HEK293 (cell line): ENCODE measurements at regions not wholly inside any gene's neighbourhood (a gene's known extent, or its start where the extent isn't known, plus 50 kb on each side); places are given as distances from the start of the nearest gene placed in this dataset.

Experiments
- CTCF ChIA-PET: fragments of 350-600 bp; formaldehyde crosslinking; extraction: SDS; loops from one replicate; lab custom pipeline; 2021; ENCODE audit warnings: antibody characterized with exemption; lab: Yijun Ruan, JAX
- POLR2A ChIA-PET: fragments of 300-600 bp; formaldehyde crosslinking; extraction: SDS; loops from one replicate; lab custom pipeline; 2020; ENCODE audit warnings: antibody characterized with exemption, inconsistent platforms; lab: Yijun Ruan, JAX
- H3K27ac ChIP-seq: fragments of 200-500 bp; sonication (Bioruptor generic); 2 replicates; pipeline ENCODE4 v1.5.1; 2014; ENCODE audit warnings: low read depth, low read length, control low read depth, inconsistent platforms; ENCODE audit errors: extremely low read depth
- H3K36me3 ChIP-seq, 2 experiments: fragments of 200-500 bp in 1 of 2; sonication (Bioruptor generic) in 1 of 2; 1 replicate in 1 of 2; 2 replicates in 1 of 2; pipeline ENCODE4 v1.5.1; 2014 to 2017; ENCODE audit warnings: inconsistent platforms in 2 of 2, low read length in 2 of 2; ENCODE audit not compliant: control insufficient read depth in 2 of 2, insufficient read depth in 1 of 2
- H3K4me1 ChIP-seq: fragments of 200-500 bp; sonication (Bioruptor generic); 2 replicates; pipeline ENCODE4 v1.5.1; 2014; ENCODE audit warnings: mild to moderate bottlenecking, low read length, inconsistent platforms; ENCODE audit not compliant: control insufficient read depth, insufficient read depth
- H3K4me3 ChIP-seq: 2 replicates; pipeline ENCODE4 v1.5.1; 2011; ENCODE audit warnings: low read depth, mild to moderate bottlenecking, control low read depth, low read length, moderate library complexity
- H3K9me3 ChIP-seq: fragments of 200-500 bp; sonication (Bioruptor generic); 2 replicates; pipeline ENCODE4 v1.5.1; 2014; ENCODE audit warnings: low read depth, low read length, inconsistent platforms; ENCODE audit not compliant: control insufficient read depth, insufficient read depth
- EGR2 ChIP-seq: fragments of 450-650 bp; formaldehyde crosslinking; IDR thresholded peaks from 2 replicates; pipeline ENCODE4 v1.5.1; 2016; ENCODE audit warnings: low read depth, missing biosample characterization, missing genetic modification characterization
- FEZF1 ChIP-seq: fragments of 450-650 bp; formaldehyde crosslinking; IDR thresholded peaks from 2 replicates; pipeline ENCODE4 v1.5.1; 2016; ENCODE audit warnings: missing biosample characterization, missing genetic modification characterization
- GLI4 ChIP-seq: fragments of 450-650 bp; formaldehyde crosslinking; IDR thresholded peaks from 2 replicates; pipeline ENCODE4 v1.5.1; 2016; ENCODE audit warnings: missing biosample characterization, missing genetic modification characterization
- KLF1 ChIP-seq: fragments of 450-650 bp; formaldehyde crosslinking; IDR thresholded peaks from 2 replicates; pipeline ENCODE4 v1.5.1; 2016; ENCODE audit warnings: missing biosample characterization, missing genetic modification characterization
- PRDM1 ChIP-seq: fragments of 450-650 bp; formaldehyde crosslinking; IDR thresholded peaks from 2 replicates; pipeline ENCODE4; 2016; ENCODE audit warnings: missing biosample characterization, missing genetic modification characterization
- SCRT1 ChIP-seq: fragments of 450-650 bp; formaldehyde crosslinking; IDR thresholded peaks from 2 replicates; pipeline ENCODE4 v1.5.1; 2016; ENCODE audit warnings: missing biosample characterization, missing genetic modification characterization, borderline replicate concordance
- TRIM28 ChIP-seq: IDR thresholded peaks from 2 replicates; pipeline ENCODE4 v1.6.1; 2011; ENCODE audit warnings: low read length, control low read depth, borderline replicate concordance
- WT1 ChIP-seq: fragments of 450-650 bp; formaldehyde crosslinking; IDR thresholded peaks from 2 replicates; pipeline ENCODE4 v1.5.1; 2016; ENCODE audit warnings: missing biosample characterization, missing genetic modification characterization
- ZNF140 ChIP-seq: fragments of 450-650 bp; formaldehyde crosslinking; IDR thresholded peaks from 2 replicates; pipeline ENCODE4 v1.5.1; 2016; ENCODE audit warnings: missing biosample characterization, missing genetic modification characterization
- ZNF157 ChIP-seq: fragments of 450-650 bp; formaldehyde crosslinking; IDR thresholded peaks from 2 replicates; pipeline ENCODE4 v1.5.1; 2016; ENCODE audit warnings: missing biosample characterization, missing genetic modification characterization
- ZNF19 ChIP-seq: fragments of 450-650 bp; formaldehyde crosslinking; IDR thresholded peaks from 2 replicates; pipeline ENCODE4; 2016; ENCODE audit warnings: missing biosample characterization, missing genetic modification characterization, low read depth
- ZNF2 ChIP-seq: fragments of 450-650 bp; formaldehyde crosslinking; IDR thresholded peaks from 2 replicates; pipeline ENCODE4 v1.5.1; 2016; ENCODE audit warnings: missing biosample characterization, missing genetic modification characterization
- ZNF248 ChIP-seq: fragments of 450-650 bp; formaldehyde crosslinking; IDR thresholded peaks from 2 replicates; pipeline ENCODE4 v1.5.1; 2017; ENCODE audit warnings: missing biosample characterization, missing genetic modification characterization
- ZNF266 ChIP-seq: fragments of 450-650 bp; formaldehyde crosslinking; IDR thresholded peaks from 2 replicates; pipeline ENCODE4 v1.5.1; 2016; ENCODE audit warnings: missing biosample characterization, missing genetic modification characterization, low read depth
- ZNF311 ChIP-seq: fragments of 450-650 bp; formaldehyde crosslinking; IDR thresholded peaks from 2 replicates; pipeline ENCODE4 v1.5.1; 2017; ENCODE audit warnings: missing biosample characterization, missing genetic modification characterization, borderline replicate concordance
- ZNF341 ChIP-seq: fragments of 450-650 bp; formaldehyde crosslinking; IDR thresholded peaks from 2 replicates; pipeline ENCODE4; 2016; ENCODE audit warnings: low read depth, missing biosample characterization, missing genetic modification characterization
- ZNF416 ChIP-seq: fragments of 450-650 bp; formaldehyde crosslinking; IDR thresholded peaks from 2 replicates; pipeline ENCODE4 v1.5.1; 2016; ENCODE audit warnings: missing biosample characterization, missing genetic modification characterization
- ZNF521 ChIP-seq: fragments of 450-650 bp; formaldehyde crosslinking; IDR thresholded peaks from 2 replicates; pipeline ENCODE4 v1.5.1; 2017; ENCODE audit warnings: missing biosample characterization, mild to moderate bottlenecking, missing genetic modification characterization
- ZNF677 ChIP-seq: fragments of 450-650 bp; IDR thresholded peaks from 2 replicates; pipeline ENCODE4 v1.5.0; 2018; ENCODE audit warnings: missing biosample characterization, mild to moderate bottlenecking, missing genetic modification characterization, moderate library complexity
- ZNF830 ChIP-seq: fragments of 450-650 bp; IDR thresholded peaks from 2 replicates; pipeline ENCODE4 v1.5.0; 2018; ENCODE audit warnings: missing biosample characterization, missing genetic modification characterization, low read depth, mild to moderate bottlenecking, moderate library complexity
- TF ChIP-seq, protein P1 (sequence below): fragments of 450-650 bp; formaldehyde crosslinking; IDR thresholded peaks from 2 replicates; pipeline ENCODE4 v1.5.1; 2016; ENCODE audit warnings: missing biosample characterization, missing genetic modification characterization
- TF ChIP-seq, protein P2 (sequence below): fragments of 450-650 bp; formaldehyde crosslinking; IDR thresholded peaks from 2 replicates; pipeline ENCODE4 v1.5.1; 2016; ENCODE audit warnings: missing biosample characterization, missing genetic modification characterization
- TF ChIP-seq, protein P3 (sequence below): fragments of 450-650 bp; formaldehyde crosslinking; IDR thresholded peaks from 2 replicates; pipeline ENCODE4 v1.5.0; 2017; ENCODE audit warnings: missing biosample characterization, missing genetic modification characterization, borderline replicate concordance
- TF ChIP-seq, protein P4 (sequence below): fragments of 450-650 bp; IDR thresholded peaks from 2 replicates; pipeline ENCODE4 v1.5.1; 2018; ENCODE audit warnings: missing biosample characterization, mild to moderate bottlenecking, missing genetic modification characterization
- TF ChIP-seq, protein P5 (sequence below): fragments of 450-650 bp; formaldehyde crosslinking; IDR thresholded peaks from 2 replicates; pipeline ENCODE4 v1.5.1; 2016; ENCODE audit warnings: missing biosample characterization, missing genetic modification characterization, borderline replicate concordance

DNA sequence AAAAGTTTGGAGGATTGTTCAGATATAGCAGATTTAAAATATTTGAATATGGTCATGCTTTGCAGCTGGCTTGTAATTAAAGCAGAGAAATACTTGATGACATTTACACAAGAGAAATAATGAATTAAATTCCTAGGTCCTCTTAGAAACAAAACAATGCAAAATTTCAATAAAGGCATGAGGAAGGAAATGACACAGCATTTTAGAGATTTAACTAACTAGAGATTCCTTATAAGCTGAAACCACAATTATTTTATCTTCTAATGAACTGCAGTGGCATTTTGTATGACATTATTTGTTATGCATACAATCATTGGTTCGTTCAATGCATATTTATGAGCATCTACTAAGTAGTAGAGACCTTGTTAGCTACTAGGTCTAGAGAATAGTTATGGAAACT lies 490.9 kb downstream of the ZWINT start (continued):
- no peak for TF ChIP-seq SCRT1 (tag by site-specific recombination)
- TF ChIP-seq ZNF157 (tag by site-specific recombination), result no peak
- no peak for TF ChIP-seq FEZF1
- no peak for TF ChIP-seq ZNF830 (tag by site-specific recombination)
- TF ChIP-seq, protein P1, sequence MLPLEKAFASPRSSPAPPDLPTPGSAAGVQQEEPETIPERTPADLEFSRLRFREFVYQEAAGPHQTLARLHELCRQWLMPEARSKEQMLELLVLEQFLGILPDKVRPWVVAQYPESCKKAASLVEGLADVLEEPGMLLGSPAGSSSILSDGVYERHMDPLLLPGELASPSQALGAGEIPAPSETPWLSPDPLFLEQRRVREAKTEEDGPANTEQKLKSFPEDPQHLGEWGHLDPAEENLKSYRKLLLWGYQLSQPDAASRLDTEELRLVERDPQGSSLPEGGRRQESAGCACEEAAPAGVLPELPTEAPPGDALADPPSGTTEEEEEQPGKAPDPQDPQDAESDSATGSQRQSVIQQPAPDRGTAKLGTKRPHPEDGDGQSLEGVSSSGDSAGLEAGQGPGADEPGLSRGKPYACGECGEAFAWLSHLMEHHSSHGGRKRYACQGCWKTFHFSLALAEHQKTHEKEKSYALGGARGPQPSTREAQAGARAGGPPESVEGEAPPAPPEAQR (tag by site-specific recombination), result no peak
- TF ChIP-seq, protein P2, sequence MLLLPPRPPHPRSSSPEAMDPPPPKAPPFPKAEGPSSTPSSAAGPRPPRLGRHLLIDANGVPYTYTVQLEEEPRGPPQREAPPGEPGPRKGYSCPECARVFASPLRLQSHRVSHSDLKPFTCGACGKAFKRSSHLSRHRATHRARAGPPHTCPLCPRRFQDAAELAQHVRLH, result no peak
- no peak for TF ChIP-seq ZNF677 (tag by site-specific recombination)
- TF ChIP-seq TRIM28, result no peak

DNA sequence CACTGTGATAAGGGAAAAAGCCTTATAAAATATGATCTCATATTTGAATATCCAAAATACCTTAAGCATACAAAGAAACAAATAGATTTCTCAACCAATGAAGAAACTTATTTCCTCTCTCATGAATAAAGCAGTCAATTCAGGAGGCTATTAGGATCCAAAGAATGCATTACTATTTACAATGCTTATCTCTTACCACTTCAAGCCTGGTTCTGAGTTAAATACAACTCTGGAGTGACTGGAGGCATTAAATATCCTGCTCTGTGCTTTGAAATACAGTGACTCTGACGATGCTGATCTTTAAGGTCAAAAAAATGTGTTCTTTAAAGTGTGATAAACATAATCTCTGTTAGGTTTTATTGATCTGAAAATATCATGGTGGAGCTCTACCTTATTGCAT lies 493.2 kb downstream of the ZWINT start:
- Histone ChIP-seq H3K36me3 (no peaks in the 10 kb centered on the region), H3K4me3 (no peak overlapping the region), H3K9me3 (no peaks in the 10 kb centered on the region), H3K4me1 (no peaks in the 10 kb centered on the region), H3K27ac (no peak overlapping the region)
- ChIA-PET CTCF (interaction anchor here (0.6 kb wide), 1 partner anchor 267 kb away, joined by 5 read pairs; no protein-coding TSS in a partner anchor), POLR2A (no interaction called here)
- TF ChIP-seq, protein P3, sequence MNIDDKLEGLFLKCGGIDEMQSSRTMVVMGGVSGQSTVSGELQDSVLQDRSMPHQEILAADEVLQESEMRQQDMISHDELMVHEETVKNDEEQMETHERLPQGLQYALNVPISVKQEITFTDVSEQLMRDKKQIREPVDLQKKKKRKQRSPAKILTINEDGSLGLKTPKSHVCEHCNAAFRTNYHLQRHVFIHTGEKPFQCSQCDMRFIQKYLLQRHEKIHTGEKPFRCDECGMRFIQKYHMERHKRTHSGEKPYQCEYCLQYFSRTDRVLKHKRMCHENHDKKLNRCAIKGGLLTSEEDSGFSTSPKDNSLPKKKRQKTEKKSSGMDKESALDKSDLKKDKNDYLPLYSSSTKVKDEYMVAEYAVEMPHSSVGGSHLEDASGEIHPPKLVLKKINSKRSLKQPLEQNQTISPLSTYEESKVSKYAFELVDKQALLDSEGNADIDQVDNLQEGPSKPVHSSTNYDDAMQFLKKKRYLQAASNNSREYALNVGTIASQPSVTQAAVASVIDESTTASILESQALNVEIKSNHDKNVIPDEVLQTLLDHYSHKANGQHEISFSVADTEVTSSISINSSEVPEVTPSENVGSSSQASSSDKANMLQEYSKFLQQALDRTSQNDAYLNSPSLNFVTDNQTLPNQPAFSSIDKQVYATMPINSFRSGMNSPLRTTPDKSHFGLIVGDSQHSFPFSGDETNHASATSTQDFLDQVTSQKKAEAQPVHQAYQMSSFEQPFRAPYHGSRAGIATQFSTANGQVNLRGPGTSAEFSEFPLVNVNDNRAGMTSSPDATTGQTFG (tag by site-specific recombination), result no peak
- TF ChIP-seq EGR2 (tag by site-specific recombination) (no peak), ZNF19 (no peak), ZNF311 (tag by site-specific recombination) (no peak), ZNF521 (tag by site-specific recombination) (no peak), ZNF140 (tag by site-specific recombination) (no peak)
- TF ChIP-seq, protein P4, sequence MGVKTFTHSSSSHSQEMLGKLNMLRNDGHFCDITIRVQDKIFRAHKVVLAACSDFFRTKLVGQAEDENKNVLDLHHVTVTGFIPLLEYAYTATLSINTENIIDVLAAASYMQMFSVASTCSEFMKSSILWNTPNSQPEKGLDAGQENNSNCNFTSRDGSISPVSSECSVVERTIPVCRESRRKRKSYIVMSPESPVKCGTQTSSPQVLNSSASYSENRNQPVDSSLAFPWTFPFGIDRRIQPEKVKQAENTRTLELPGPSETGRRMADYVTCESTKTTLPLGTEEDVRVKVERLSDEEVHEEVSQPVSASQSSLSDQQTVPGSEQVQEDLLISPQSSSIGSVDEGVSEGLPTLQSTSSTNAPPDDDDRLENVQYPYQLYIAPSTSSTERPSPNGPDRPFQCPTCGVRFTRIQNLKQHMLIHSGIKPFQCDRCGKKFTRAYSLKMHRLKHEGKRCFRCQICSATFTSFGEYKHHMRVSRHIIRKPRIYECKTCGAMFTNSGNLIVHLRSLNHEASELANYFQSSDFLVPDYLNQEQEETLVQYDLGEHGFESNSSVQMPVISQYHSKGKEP (tag by site-specific recombination), result no peak

DNA sequence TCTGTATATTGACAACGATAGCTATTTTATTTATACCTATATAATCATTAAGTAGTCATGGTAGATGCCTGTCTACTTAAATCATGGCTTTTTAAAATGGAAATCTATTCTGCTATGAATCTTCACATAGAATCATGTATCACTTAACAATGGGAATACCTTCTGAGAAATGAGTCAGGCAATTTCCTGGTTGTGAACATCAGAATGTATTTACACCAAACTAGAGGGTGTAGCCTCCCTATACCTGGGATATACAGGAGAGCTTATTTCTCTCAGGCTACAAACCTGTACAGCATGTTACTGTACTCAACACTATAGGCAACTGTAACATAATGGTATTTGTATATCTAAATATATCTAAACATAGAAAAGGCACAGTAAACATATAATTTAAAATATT lies 502.3 kb downstream of the ZWINT start:
- no peak overlapping the region for H3K27ac ChIP-seq
- CTCF ChIA-PET, result no interaction called here
- POLR2A ChIA-PET, result no interaction called here
- H3K4me3 ChIP-seq, result no peak overlapping the region
- H3K9me3 ChIP-seq, result no peaks in the 10 kb centered on the region
- H3K4me1 ChIP-seq, result no peaks in the 10 kb centered on the region
- TF ChIP-seq WT1 (no peak), ZNF2 (tag by site-specific recombination) (no peak), ZNF157 (tag by site-specific recombination) (no peak), ZNF341 (no peak), ZNF416 (no peak), GLI4 (tag by site-specific recombination) (no peak), PRDM1 (tag by site-specific recombination) (no peak), ZNF266 (tag by site-specific recombination) (no peak), KLF1 (tag by site-specific recombination) (no peak), ZNF248 (tag by site-specific recombination) (no peak), ZNF311 (tag by site-specific recombination) (no peak)
- TF ChIP-seq, protein P5, sequence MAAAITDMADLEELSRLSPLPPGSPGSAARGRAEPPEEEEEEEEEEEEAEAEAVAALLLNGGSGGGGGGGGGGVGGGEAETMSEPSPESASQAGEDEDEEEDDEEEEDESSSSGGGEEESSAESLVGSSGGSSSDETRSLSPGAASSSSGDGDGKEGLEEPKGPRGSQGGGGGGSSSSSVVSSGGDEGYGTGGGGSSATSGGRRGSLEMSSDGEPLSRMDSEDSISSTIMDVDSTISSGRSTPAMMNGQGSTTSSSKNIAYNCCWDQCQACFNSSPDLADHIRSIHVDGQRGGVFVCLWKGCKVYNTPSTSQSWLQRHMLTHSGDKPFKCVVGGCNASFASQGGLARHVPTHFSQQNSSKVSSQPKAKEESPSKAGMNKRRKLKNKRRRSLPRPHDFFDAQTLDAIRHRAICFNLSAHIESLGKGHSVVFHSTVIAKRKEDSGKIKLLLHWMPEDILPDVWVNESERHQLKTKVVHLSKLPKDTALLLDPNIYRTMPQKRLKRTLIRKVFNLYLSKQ (tag by site-specific recombination), result no peak
- peaks cover 0 to 5% of the 10 kb centered on the region in 2 experiments; a peak in 1 of 3 replicates for H3K36me3 ChIP-seq
